GM11168 (cell line): ENCODE measurements at regions not wholly inside any gene's neighbourhood (a gene's known extent, or its start where the extent isn't known, plus 50 kb on each side); places are given as distances from the start of the nearest gene placed in this dataset.
"Not testable (repeated sequence)": the region's sequence is repeated elsewhere in the genome, so short reads cannot be mapped to it uniquely, and the experiment has no call there.

Experiments
- in situ Hi-C: fragments of 300-500 bp; cut with MboI; formaldehyde crosslinking; loops from one replicate; pipeline ENCODE4 v1.12.0; 2022; ENCODE audit warnings: low sequenced_read_pairs; ENCODE audit not compliant: unreplicated experiment

DNA sequence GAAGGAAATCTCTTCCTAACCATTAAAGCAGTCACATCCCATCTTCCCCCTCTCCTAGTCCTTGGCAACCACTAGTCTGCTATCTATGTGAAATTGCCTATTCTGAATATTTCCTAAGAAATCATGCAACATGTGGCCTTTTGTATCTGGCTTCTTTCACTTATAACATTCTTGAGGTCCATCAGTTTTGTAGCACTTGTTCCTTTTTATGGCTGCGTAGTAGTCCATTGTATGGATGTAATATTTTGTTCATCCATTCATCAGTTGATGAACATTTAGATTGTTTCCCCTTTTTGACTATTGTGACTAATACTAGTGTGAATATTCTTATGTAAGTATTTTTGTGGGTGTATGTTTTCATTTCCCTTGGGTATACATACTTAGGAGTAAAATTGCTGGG, 878.7 kb upstream of the DEFB115 start:
- in situ Hi-C loops = not testable (repeated sequence)

DNA sequence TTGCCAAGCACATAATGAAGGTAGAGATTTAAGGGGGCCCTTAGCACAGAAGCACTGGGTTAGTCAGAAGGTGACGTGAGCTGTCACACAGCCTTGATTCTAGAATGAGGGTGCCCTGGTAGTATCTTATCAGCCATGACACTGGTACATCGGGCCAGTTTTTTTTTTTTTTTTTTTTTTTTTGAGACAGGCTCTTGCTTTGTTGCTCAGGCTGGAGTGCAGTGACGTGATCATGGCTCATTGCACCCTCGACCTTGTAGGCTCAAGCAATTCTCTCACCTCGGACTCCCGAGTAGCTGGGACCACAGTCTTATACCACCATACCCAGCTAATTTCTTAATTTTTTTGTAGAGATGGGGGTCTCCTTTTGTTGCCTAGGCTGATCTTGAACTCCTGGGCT, 872.6 kb upstream of the DEFB115 start:
- in situ Hi-C loops = not testable (repeated sequence)

DNA sequence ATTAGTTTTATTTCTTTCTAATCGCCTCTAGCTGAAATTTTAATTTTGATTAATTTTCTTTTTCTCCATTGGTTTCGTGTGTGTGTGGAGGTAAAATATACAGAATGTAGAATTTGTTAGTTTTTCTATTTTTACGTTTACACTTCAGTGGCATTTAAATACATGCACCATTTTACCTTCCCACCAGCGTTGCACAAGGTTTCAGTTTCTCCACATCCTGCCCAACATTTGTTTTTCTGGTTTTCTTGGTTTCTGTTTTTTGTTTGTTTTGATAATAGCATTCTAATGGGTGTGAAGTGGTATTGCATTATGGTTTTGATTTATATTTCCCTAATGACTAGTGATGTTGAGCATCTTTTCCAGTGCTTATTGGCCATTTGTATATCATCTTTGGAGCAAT, 871.4 kb upstream of the DEFB115 start:
- in situ Hi-C loops = not testable (repeated sequence)

DNA sequence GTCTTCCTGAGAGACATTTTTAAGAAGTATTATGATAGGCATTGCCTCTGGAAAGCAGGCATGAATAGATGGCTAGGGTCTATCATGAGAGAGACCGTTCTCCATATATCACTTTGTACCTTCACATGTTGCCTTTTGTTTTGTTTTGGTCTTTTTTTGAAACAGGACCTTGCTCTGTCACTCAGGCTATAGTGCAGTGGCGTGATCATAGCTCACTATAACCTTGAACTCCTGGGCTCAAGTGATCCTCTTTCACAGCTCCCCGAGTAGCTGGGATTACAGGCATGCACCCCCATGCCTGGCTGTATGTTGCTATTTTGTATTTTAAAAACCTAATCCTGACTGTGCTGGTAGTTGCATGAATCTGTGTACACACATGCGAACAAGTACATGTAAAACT, 869.6 kb upstream of the DEFB115 start:
- in situ Hi-C loops = not testable (repeated sequence)

DNA sequence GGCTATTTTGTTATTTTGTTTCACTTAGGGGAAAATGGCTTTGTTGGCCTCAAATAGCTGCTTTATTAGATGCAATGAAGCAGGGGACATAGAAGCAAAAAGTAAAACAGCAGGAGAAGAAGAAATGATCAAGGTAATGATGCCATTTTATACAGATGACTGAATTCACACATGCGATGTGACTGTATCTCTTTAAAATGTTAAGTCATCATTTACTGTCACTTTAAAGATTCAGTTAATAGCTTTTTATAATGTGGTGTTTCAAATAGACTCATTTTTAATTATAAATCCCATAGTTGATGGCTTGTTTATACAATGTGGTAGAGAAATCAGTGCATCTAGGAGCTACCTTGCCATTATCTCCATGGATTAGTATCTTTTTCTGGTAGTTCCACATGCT, 863.9 kb upstream of the DEFB115 start:
- in situ Hi-C loops = loop anchor here (10.0 kb wide), 1 partner anchor 1299 kb away; no protein-coding TSS in a partner anchor

DNA sequence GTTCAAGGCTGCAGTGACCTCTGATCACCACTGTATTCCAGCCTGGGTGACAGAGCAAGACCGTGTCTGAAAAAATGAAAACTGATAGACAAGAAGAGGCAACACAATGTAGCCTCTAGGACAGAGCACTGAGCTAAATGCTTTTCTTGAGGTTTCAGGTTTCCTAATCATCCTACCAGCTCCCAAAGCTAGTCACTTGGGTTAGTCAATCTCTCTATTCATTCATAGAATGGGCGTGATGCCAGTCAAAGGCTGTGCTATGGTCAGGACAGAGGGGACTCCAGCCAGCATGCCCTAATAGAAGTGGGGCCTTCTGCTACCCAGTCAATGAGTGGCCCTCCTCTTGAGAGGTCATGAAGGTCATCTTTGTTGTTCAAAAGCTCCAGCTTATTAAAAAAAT, 860.4 kb upstream of the DEFB115 start:
- in situ Hi-C loops = loop anchor here (10.0 kb wide), 1 partner anchor 1302 kb away; no protein-coding TSS in a partner anchor

DNA sequence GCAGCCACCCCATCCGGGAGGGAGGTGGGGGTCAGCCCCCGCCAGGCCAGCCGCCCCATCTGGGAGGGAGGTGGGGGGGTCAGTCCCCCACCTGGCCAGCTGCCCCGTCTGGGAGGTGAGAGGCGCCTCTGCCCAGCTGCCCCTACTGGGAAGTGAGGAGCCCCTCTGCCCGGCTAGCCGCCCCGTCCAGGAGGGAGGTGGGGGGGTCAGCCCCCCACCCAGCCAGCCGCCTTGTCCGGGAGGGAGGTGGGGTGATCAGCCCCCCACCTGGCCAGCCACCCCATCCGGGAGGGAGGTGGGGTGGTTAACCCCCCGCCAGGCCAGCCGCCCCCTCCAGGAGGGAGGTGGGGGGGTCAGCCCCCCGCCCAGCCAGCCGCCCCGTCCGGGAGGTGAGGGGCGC, 852.4 kb upstream of the DEFB115 start:
- in situ Hi-C loops = not testable (repeated sequence)

DNA sequence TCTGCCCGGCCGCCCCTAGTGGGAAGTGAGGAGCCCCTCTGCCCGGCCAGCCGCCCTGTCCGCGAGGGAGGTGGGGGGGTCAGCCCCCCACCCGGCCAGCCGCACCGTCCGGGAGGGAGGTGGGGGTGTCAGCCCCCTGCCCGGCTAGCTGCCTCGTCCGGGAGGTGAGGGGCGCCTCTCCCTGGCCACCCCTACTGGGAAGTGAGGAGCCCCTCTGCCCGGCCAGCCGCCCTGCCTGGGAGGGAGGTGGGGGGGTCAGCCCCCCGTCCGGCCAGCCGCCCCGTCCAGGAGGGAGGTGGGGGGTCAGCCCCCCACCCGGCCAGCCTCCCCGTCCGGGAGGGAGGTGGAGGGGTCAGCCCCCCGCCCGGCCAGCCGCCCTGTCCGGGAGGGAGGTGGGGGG, 851.9 kb upstream of the DEFB115 start:
- in situ Hi-C loops = not testable (repeated sequence)

DNA sequence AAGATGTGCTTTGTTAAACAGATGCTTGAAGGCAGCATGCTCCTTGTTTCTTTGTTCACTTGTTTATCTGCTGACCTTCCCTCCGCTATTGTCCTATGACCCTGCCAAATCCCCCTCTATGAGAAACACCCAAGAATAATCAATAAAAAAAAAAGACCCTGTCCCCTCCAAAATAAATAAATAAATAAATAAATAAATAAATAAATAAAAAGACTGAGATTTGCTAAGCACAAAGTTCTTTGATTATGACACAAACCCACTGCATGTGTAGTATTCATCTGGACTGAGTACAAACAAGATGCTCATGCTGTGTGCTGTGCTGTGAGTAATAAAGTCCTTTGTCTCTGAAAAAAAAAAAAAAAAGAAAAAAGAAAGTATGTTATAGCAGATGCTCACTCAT, 851.1 kb upstream of the DEFB115 start:
- in situ Hi-C loops = not testable (repeated sequence)

DNA sequence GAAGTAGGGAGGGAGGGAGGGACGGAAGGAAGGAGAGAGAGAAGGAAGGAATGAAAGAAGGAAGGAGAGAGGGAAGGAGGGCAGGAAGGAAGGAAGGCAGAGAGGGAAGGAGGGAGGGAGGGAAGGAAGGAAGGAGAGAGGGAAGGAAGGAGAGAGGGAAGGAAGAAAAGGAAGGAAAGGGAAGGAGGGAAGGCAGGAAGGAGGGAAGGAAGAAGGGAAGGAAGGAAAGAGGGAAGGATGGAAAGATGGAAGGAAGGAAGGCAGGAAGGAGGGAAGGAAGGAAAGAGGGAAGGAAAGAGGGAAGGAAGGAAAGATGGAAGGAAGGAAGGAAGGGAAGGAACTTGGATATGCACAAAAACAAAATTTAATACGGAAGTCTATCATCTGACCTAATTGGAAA, 844.5 kb upstream of the DEFB115 start:
- in situ Hi-C loops = no loop called here

DNA sequence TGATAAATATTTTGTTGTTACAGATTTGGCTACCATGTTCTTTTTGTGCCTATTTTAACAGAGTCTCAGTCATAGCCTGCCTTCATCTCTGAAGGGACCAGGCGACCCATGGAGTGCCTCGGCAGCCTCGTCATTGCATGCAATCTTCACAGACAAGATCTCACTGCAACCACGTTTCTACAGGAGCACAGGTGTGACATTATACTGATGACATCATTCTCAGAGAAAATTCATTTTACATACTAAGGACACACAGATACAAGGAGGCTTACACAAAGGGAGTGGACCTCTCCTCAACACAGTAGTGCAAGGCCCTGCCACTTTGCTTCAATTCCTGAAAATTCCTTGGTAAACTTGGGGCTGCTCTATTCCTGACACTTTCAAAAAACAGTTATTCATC, 840.1 kb upstream of the DEFB115 start:
- in situ Hi-C loops = not testable (repeated sequence)

DNA sequence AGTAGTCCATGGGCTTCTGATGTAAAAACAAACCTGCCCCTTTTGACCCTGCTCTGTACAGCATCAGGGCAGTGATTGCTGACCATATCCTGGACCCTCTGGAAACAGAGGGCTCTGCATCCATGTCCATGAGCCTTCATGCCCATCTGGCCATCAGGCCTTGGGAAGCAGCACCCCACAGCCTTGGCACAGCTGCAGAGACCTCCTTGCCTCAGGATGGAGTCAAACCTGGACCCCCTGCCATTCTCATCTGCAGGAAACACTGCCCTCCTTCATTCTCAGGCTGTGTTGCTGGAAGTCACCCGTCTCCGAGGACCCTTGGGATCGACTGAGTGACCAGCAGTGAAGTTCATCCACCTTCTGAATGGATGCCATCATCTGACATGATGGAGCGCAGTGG, 839.1 kb upstream of the DEFB115 start:
- in situ Hi-C loops = not testable (repeated sequence)

DNA sequence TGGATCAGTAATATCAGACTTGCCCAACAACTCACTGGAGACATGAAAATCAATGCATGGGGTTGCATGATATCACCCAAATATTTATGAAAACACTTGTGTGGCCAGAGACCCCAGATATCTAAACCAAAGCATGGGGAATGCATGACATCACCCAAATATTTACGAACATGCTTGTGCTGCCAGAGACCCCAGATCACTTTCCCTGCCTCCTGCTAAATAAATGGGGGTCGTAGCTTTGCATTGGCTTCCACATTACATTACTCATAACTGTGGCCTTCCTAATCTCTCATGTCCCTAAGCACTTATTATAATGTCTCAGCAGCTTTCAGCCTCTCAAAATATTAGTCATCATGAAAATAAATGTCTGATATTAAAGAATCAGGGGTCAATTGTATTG, 838.0 kb upstream of the DEFB115 start:
- in situ Hi-C loops = no loop called here

DNA sequence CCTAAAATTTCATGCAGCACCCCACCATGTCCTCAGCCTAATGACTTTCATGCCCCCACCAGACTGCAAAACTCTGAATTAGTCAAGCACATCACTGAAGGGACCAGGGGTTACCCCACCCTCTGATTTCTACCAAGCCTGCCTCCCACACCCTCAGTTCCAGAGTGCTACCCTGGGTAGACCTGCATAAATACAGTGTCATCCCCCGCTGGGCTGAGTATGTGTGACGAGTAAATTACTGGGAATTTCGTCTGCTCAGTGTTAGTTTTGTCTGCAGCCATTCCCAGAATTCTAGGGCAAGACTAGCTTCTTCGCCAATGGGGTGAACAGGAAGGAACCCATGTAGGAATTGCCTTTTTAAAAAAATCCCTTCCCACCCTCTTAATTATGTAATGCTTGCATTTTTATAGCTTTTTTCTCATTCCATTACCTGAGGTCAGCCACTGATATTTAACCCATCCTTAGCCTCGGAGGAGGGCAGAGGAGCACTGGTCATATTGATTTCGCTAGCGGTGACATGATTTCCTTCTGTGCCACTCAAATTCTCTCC, 837.5 kb upstream of the DEFB115 start:
- in situ Hi-C loops = loop anchor here (5.0 kb wide), 2 partner anchors 1298 to 1863 kb away; no protein-coding TSS in a partner anchor
